ENCODE measurements at regions not wholly inside any gene's neighbourhood (a gene's known extent, or its start where the extent isn't known, plus 50 kb on each side); places are given as distances from the start of the nearest gene placed in this dataset.

DNA sequence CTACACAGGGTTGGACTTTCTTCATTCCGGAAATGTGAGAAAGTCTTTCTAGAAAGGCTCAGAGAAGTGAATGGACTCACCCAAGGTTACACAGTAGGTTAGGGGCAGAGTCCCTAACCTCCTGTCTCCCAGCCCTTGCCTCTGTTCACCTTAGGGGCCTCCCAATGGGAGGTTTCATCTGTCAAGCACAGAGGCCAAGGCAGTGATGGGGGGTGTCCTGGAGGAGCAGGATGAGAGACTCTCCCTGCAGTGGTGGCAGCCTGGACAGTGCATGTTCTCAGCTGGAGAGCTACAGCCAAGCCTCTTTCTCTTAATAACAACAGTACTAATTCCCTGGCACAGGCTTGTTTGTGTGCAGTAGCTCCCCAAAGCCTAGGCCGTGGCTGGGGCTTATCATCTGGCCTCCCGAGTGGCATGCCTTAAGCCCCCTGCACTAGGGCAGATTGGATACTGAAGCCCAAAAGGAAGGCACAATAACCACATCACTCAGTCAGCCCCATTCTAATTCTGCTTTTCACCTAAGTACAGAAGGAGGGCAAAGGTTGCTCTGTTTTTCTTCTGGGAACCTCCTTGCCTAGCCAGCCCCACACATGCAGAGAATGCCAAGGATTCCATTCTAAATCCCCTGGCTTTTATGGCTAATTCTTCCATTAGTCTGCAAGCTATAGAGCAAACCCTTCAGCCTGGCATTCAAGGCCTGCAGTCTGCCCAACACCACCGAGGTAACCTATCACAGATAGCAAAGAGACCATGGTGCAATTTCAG, 50.2 kb upstream of the XPA start:
- no peak for TF ChIP-seq CTCF (IDR thresholded peaks at IDR 0.05; ENCODE audit: extremely low read depth, low read depth, low read length)
- Histone ChIP-seq H4K20me1 (ENCODE audit: insufficient read depth, low read length) (no peaks in the 10 kb centered on the region), H3K27me3 (ENCODE audit: insufficient read depth, low read length) (peaks cover 75% of the 10 kb centered on the region), H3K4me2 (ENCODE audit: insufficient read depth, low read length) (no peak overlapping the region), H3K9me3 (ENCODE audit: low read depth, low read length) (no peaks in the 10 kb centered on the region), H3K4me3 (ENCODE audit: insufficient read depth, low read length) (no peak overlapping the region), H3K36me3 (ENCODE audit: insufficient read depth, low read length) (no peaks in the 10 kb centered on the region), H3K27ac (ENCODE audit: low read depth, low read length) (no peak overlapping the region), H3K4me1 (ENCODE audit: insufficient read depth, low read length) (no peaks in the 10 kb centered on the region), H3K79me2 (ENCODE audit: insufficient read depth, low read length) (no peaks in the 10 kb centered on the region), H2AFZ (ENCODE audit: low read length) (no peak overlapping the region)
- no peak for DNase-seq (ENCODE audit: insufficient read length, low spot score, missing footprints)

GRCh38 chr9:97748525-97748924, 51.4 kb upstream of the XPA start:
- Histone ChIP-seq H3K27ac (ENCODE audit: low read depth, low read length) (no peak overlapping the region), H3K9me3 (ENCODE audit: low read depth, low read length) (no peaks in the 10 kb centered on the region), H2AFZ (ENCODE audit: low read length) (no peak overlapping the region), H3K36me3 (ENCODE audit: insufficient read depth, low read length) (no peaks in the 10 kb centered on the region), H3K27me3 (ENCODE audit: insufficient read depth, low read length) (peaks cover 69% of the 10 kb centered on the region), H3K79me2 (ENCODE audit: insufficient read depth, low read length) (no peaks in the 10 kb centered on the region), H3K4me1 (ENCODE audit: insufficient read depth, low read length) (no peaks in the 10 kb centered on the region), H3K4me3 (ENCODE audit: insufficient read depth, low read length) (no peak overlapping the region), H4K20me1 (ENCODE audit: insufficient read depth, low read length) (no peaks in the 10 kb centered on the region), H3K4me2 (ENCODE audit: insufficient read depth, low read length) (no peak overlapping the region)
- DNase-seq (ENCODE audit: insufficient read length, low spot score, missing footprints), result no peak
- TF ChIP-seq CTCF (IDR thresholded peaks at IDR 0.05; ENCODE audit: extremely low read depth, low read depth, low read length), result no peak

DNA sequence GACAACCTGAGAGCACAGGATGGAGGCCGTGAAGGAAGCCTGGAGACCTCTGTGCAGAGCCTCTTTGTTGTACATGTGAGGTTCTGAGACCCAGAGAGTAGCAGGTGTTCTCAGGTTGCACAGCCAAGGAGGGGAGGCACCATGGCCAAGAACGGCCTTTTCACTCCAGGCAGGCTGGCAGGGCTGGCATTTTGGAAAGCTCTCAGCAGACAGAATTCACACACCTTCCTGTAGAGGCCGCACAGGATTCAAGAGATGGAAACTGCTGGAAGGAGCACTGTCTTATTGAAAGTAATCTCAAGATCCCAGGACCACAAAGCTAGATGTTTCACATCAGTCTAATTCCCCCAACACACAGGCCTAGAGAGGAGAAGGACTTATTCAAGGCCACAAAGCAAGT, 52.8 kb upstream of the XPA start:
- Histone ChIP-seq H3K9me3 (ENCODE audit: low read depth, low read length) (no peaks in the 10 kb centered on the region), H2AFZ (ENCODE audit: low read length) (no peak overlapping the region), H3K4me3 (ENCODE audit: insufficient read depth, low read length) (no peak overlapping the region), H4K20me1 (ENCODE audit: insufficient read depth, low read length) (no peaks in the 10 kb centered on the region), H3K36me3 (ENCODE audit: insufficient read depth, low read length) (no peaks in the 10 kb centered on the region), H3K27me3 (ENCODE audit: insufficient read depth, low read length) (peaks cover 59% of the 10 kb centered on the region), H3K4me1 (ENCODE audit: insufficient read depth, low read length) (no peaks in the 10 kb centered on the region), H3K4me2 (ENCODE audit: insufficient read depth, low read length) (no peak overlapping the region), H3K27ac (ENCODE audit: low read depth, low read length) (no peak overlapping the region), H3K79me2 (ENCODE audit: insufficient read depth, low read length) (no peaks in the 10 kb centered on the region)
- no peak for DNase-seq (ENCODE audit: insufficient read length, low spot score, missing footprints)
- TF ChIP-seq CTCF (IDR thresholded peaks at IDR 0.05; ENCODE audit: extremely low read depth, low read depth, low read length), result peak; percentile 18

DNA sequence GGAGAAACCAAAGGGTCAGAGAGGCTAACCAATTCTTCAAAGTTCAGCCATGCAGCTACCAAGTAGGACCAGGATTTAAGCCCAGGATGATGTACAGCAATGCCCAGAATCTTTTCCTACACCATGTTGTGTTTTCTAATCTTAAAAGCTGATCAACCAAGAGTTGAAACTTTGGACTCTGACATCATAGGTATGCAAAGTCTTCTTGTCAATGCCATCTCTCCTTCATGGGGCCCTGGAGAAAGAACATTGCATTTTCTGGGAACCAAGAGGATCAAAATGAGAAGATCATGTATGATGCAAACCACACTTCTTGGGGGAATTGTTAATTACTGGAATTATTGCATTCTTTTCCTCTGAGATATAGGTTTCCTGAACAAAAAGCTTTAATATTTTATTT, 54.4 kb upstream of the XPA start:
- H3K27me3 ChIP-seq (ENCODE audit: insufficient read depth, low read length), result peaks cover 45% of the 10 kb centered on the region
- no peak overlapping the region for H2AFZ ChIP-seq (ENCODE audit: low read length)
- H3K4me2 ChIP-seq (ENCODE audit: insufficient read depth, low read length), result no peak overlapping the region
- no peaks in the 10 kb centered on the region for H3K9me3 ChIP-seq (ENCODE audit: low read depth, low read length)
- H3K4me1 ChIP-seq (ENCODE audit: insufficient read depth, low read length), result no peaks in the 10 kb centered on the region
- H3K4me3 ChIP-seq (ENCODE audit: insufficient read depth, low read length), result no peak overlapping the region
- no peaks in the 10 kb centered on the region for H3K79me2 ChIP-seq (ENCODE audit: insufficient read depth, low read length)
- no peak for DNase-seq (ENCODE audit: insufficient read length, low spot score, missing footprints)
- no peaks in the 10 kb centered on the region for H3K36me3 ChIP-seq (ENCODE audit: insufficient read depth, low read length)
- H4K20me1 ChIP-seq (ENCODE audit: insufficient read depth, low read length), result no peaks in the 10 kb centered on the region
- no peak for TF ChIP-seq CTCF (IDR thresholded peaks at IDR 0.05; ENCODE audit: extremely low read depth, low read depth, low read length)
- no peak overlapping the region for H3K27ac ChIP-seq (ENCODE audit: low read depth, low read length)

Data from osteoblast (primary cell).